Heart left ventricle (tissue), 13 donors: ENCODE measurements at regions not wholly inside any gene's neighbourhood (a gene's known extent, or its start where the extent isn't known, plus 50 kb on each side); places are given as distances from the start of the nearest gene placed in this dataset.

ENCODE experiments used
- POLR2A ChIP-seq, 2 donors: fragments of 450-650 bp; IDR thresholded peaks; one replicate each; pipeline ENCODE4 v1.6.1; 2017; ENCODE audit warnings: antibody characterized with exemption in 2 of 2, mild to moderate bottlenecking in 2 of 2, moderate library complexity in 2 of 2
- TF ChIP-seq, protein P1 (sequence below), 12 donors: fragments of 200-600 bp; sonication (generic) in 4 of 12; IDR thresholded peaks; one replicate each; pipeline versions ENCODE4 v1.5.0 to v1.8.0; 2018 to 2022; ENCODE audit warnings: antibody characterized with exemption in 12 of 12, mild to moderate bottlenecking in 5 of 12
- donor health status: ischemic (EF 13 %, LVEDD 7.1; RV severe dilation, severe dysfunction).
- donor health status: DM: no; HTN: yes; CAD: no.
- donor health status: DM: no; HTN: no; CAD: no.
- donor health status: ischemic (EF 25% LVEDD 6.9; RV normal size, moderate dysfunction).
- donor health status: ischemic (EF 25% LVEDD 5.7; RV mildly dilated, moderate dysfunction).
- donor health status: ischemic (EF 35%, LVEDD 5.7; RV mildly dilated, moderate dysfunction).
- donor health status: nonischemic (EF 11% LVEDD 7.7; RV severe dilation, severe dysfunction).
- donor health status: DM: yes; HTN: yes; CAD: no.
- donor health status: PGD.
- donor health status: ischemic (EF 29% LVEDD 5.4; RV normal size, mild dysfunction).
- donor health status: nonischemic (EF 23%, LVEDD 6.1; RV moderate dilation, normal function).

DNA sequence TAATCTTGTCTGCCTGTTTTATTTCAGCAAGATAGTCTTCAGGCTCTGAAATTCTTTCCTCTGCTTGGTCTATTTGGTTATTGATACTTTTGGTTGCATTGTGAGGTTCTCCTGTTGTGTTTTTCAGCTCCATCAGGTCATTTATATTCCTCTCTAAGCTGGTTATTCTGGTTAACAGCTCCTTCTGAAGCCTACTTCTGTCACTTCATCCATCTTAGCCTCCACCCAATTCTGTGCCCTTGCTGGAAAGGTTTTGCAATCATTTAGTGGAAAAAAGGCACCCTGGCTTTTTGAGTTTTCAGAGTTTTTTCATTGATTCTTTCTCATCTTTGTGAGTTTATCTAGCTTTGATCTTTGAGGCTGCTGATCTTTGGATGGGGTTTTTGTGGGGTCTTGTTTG, 647.7 kb downstream of the SPRY1 start:
- no peak for TF ChIP-seq POLR2A (IDR thresholded peaks at IDR 0.05)
- TF ChIP-seq, protein P1, sequence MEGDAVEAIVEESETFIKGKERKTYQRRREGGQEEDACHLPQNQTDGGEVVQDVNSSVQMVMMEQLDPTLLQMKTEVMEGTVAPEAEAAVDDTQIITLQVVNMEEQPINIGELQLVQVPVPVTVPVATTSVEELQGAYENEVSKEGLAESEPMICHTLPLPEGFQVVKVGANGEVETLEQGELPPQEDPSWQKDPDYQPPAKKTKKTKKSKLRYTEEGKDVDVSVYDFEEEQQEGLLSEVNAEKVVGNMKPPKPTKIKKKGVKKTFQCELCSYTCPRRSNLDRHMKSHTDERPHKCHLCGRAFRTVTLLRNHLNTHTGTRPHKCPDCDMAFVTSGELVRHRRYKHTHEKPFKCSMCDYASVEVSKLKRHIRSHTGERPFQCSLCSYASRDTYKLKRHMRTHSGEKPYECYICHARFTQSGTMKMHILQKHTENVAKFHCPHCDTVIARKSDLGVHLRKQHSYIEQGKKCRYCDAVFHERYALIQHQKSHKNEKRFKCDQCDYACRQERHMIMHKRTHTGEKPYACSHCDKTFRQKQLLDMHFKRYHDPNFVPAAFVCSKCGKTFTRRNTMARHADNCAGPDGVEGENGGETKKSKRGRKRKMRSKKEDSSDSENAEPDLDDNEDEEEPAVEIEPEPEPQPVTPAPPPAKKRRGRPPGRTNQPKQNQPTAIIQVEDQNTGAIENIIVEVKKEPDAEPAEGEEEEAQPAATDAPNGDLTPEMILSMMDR (IDR thresholded peaks at IDR 0.05) = no peak
